IMR-90 (cell line): ENCODE measurements at regions not wholly inside any gene's neighbourhood (a gene's known extent, or its start where the extent isn't known, plus 50 kb on each side); places are given as distances from the start of the nearest gene placed in this dataset.

ENCODE experiments used
- ATAC-seq: fragments of 200-7000 bp; cut with Tn5 transposase; 2 replicates; pipeline ENCODE4 v1.9.1; 2020; ENCODE audit warnings: low read depth, mild to moderate bottlenecking, moderate library complexity
- BruUV-seq: library from RNA; stranded (reverse); fragments of 400-500 nt; replicated peaks from 2 replicates; lab custom pipeline; 2021; lab: Mats Ljungman, UMichigan
- CTCF ChIA-PET: fragments of 300-600 bp; formaldehyde crosslinking; extraction: SDS; loops from one replicate; lab custom pipeline; 2021; ENCODE audit warnings: antibody characterized with exemption; lab: Yijun Ruan, JAX
- POLR2A ChIA-PET: fragments of 300-600 bp; sonication (Branson Sonifier 250); formaldehyde crosslinking; loops from one replicate; lab custom pipeline; 2022; ENCODE audit warnings: antibody characterized with exemption; ENCODE audit not compliant: unreplicated experiment; lab: Charles Lee
- DNase-seq: peaks from one replicate; pipeline ENCODE4 v3.0.0; 2013
- H2AFZ ChIP-seq: replicated peaks from 2 replicates; pipeline ENCODE3; 2013; ENCODE audit warnings: low read length, mild to moderate bottlenecking; ENCODE audit not compliant: poor library complexity
- H2AK5ac ChIP-seq: 2 replicates; pipeline ENCODE4 v1.6.1; 2013; ENCODE audit warnings: low read depth, low read length, inconsistent platforms
- H2AK9ac ChIP-seq: replicated peaks from 2 replicates; pipeline ENCODE3; 2013; ENCODE audit warnings: mild to moderate bottlenecking, low read depth, low read length, moderate library complexity; ENCODE audit not compliant: poor library complexity
- H2BK120ac ChIP-seq: 2 replicates; pipeline ENCODE4 v1.6.1; 2013; ENCODE audit warnings: low read depth, low read length, inconsistent platforms
- H2BK15ac ChIP-seq: 3 replicates; pipeline ENCODE4 v1.6.1; 2013; ENCODE audit warnings: low read depth, low read length, inconsistent platforms
- H2BK20ac ChIP-seq: 2 replicates; pipeline ENCODE4 v1.6.1; 2013; ENCODE audit warnings: low read depth, mild to moderate bottlenecking, inconsistent platforms, low read length, moderate library complexity
- H2BK5ac ChIP-seq: 2 replicates; pipeline ENCODE4 v1.6.1; 2013; ENCODE audit warnings: mild to moderate bottlenecking, low read depth, low read length, inconsistent platforms; ENCODE audit not compliant: poor library complexity, severe bottlenecking
- H3K14ac ChIP-seq: replicated peaks from 2 replicates; pipeline ENCODE4 v1.6.1; 2013; ENCODE audit warnings: low read depth, low read length, inconsistent platforms
- H3K18ac ChIP-seq: 2 replicates; pipeline ENCODE4 v1.6.1; 2013; ENCODE audit warnings: low read depth, low read length, control low read depth
- H3K23ac ChIP-seq: 2 replicates; pipeline ENCODE4 v1.6.1; 2013; ENCODE audit warnings: low read depth, low read length, inconsistent platforms
- H3K27ac ChIP-seq: 2 replicates; pipeline ENCODE4 v1.5.1; 2013; ENCODE audit warnings: mild to moderate bottlenecking, control low read depth, low read length; ENCODE audit not compliant: insufficient read depth
- H3K27me3 ChIP-seq: 2 replicates; pipeline ENCODE4 v1.6.1; 2013; ENCODE audit warnings: low read length; ENCODE audit not compliant: control insufficient read depth, insufficient read depth
- H3K36me3 ChIP-seq: 2 replicates; pipeline ENCODE4 v1.6.1; 2013; ENCODE audit warnings: low read length, mixed read lengths; ENCODE audit not compliant: control insufficient read depth, insufficient read depth
- H3K4ac ChIP-seq: 2 replicates; pipeline ENCODE4 v1.6.1; 2013; ENCODE audit warnings: low read depth, low read length, inconsistent platforms
- H3K4me1 ChIP-seq: 2 replicates; pipeline ENCODE4 v1.6.1; 2013; ENCODE audit warnings: low read length, mixed read lengths; ENCODE audit not compliant: control insufficient read depth, insufficient read depth
- H3K4me2 ChIP-seq: 2 replicates; pipeline ENCODE4 v1.6.1; 2013; ENCODE audit warnings: low read depth, mild to moderate bottlenecking, control low read depth, low read length, moderate library complexity
- H3K4me3 ChIP-seq: 2 replicates; pipeline ENCODE4 v1.5.1; 2013; ENCODE audit warnings: low read depth, mild to moderate bottlenecking, control low read depth, low read length, moderate library complexity; ENCODE audit not compliant: insufficient read depth
- H3K56ac ChIP-seq: 2 replicates; pipeline ENCODE4 v1.6.1; 2013; ENCODE audit warnings: low read length, inconsistent platforms; ENCODE audit not compliant: insufficient read depth; ENCODE audit errors: extremely low read depth
- H3K79me1 ChIP-seq, 2 experiments: 2 replicates each; pipeline ENCODE4 v1.6.1; 2013; ENCODE audit warnings: low read length in 2 of 2, inconsistent platforms in 1 of 2, low read depth in 1 of 2
- H3K9ac ChIP-seq: 2 replicates; pipeline ENCODE4 v1.6.1; 2013; ENCODE audit warnings: low read depth, low read length, control low read depth
- H3K9me1 ChIP-seq: 2 replicates; pipeline ENCODE4 v1.6.1; 2013; ENCODE audit warnings: low read length, inconsistent platforms; ENCODE audit not compliant: insufficient read depth
- H3K9me3 ChIP-seq: 2 replicates; pipeline ENCODE4 v1.6.1; 2013; ENCODE audit warnings: low read length; ENCODE audit not compliant: control insufficient read depth, insufficient read depth
- H4K20me1 ChIP-seq: 2 replicates; pipeline ENCODE4 v1.6.1; 2013; ENCODE audit warnings: low read length, inconsistent platforms; ENCODE audit not compliant: insufficient read depth
- H4K5ac ChIP-seq: 2 replicates; pipeline ENCODE4 v1.6.1; 2013; ENCODE audit warnings: mild to moderate bottlenecking, low read depth, low read length, control low read depth
- H4K8ac ChIP-seq, 2 experiments: 2 replicates each; pipeline ENCODE4 v1.6.1; 2013; ENCODE audit warnings: low read depth in 2 of 2, low read length in 2 of 2, control low read depth in 1 of 2, inconsistent platforms in 1 of 2
- H4K91ac ChIP-seq: 2 replicates; pipeline ENCODE4 v1.6.1; 2013; ENCODE audit warnings: low read depth, low read length, inconsistent platforms; ENCODE audit not compliant: insufficient read depth
- BHLHE40 ChIP-seq: fragments of 150-350 bp; IDR thresholded peaks from 2 replicates; pipeline ENCODE4 v1.6.1; 2016; ENCODE audit warnings: mild to moderate bottlenecking, low read depth, low read length
- CEBPB ChIP-seq: IDR thresholded peaks from 2 replicates; pipeline ENCODE4 v1.6.1; 2012; ENCODE audit warnings: low read depth, low read length, improper control_type of control experiment
- CHD1 ChIP-seq: IDR thresholded peaks from 2 replicates; pipeline ENCODE4 v1.6.1; 2012; ENCODE audit warnings: low read depth, low read length, improper control_type of control experiment
- ELK1 ChIP-seq: fragments of 150-350 bp; IDR thresholded peaks from 2 replicates; pipeline ENCODE4 v1.6.1; 2016; ENCODE audit warnings: low read depth, mild to moderate bottlenecking, low read length, moderate library complexity, borderline replicate concordance
- FOS ChIP-seq: fragments of 150-350 bp; IDR thresholded peaks from 2 replicates; pipeline ENCODE4 v1.6.1; 2016; ENCODE audit warnings: low read depth, low read length
- MAFK ChIP-seq: IDR thresholded peaks from 2 replicates; pipeline ENCODE4 v1.6.1; 2012; ENCODE audit warnings: low read depth, low read length, improper control_type of control experiment
- MAZ ChIP-seq: IDR thresholded peaks from 2 replicates; pipeline ENCODE4 v1.6.1; 2012; ENCODE audit warnings: low read depth, mild to moderate bottlenecking, low read length, improper control_type of control experiment, moderate library complexity, borderline replicate concordance
- MXI1 ChIP-seq: IDR thresholded peaks from 2 replicates; pipeline ENCODE4 v1.6.1; 2012; ENCODE audit warnings: low read depth, mild to moderate bottlenecking, low read length, moderate library complexity, borderline replicate concordance
- POLR2A ChIP-seq: IDR thresholded peaks from 2 replicates; pipeline ENCODE4 v1.6.1; 2012; ENCODE audit warnings: mild to moderate bottlenecking, low read depth, low read length
- RAD21 ChIP-seq: IDR thresholded peaks from 2 replicates; pipeline ENCODE4 v1.6.1; 2012; ENCODE audit warnings: low read length, improper control_type of control experiment
- RCOR1 ChIP-seq: IDR thresholded peaks from 2 replicates; pipeline ENCODE4 v1.6.1; 2012; ENCODE audit warnings: mild to moderate bottlenecking, low read length, improper control_type of control experiment; ENCODE audit not compliant: insufficient replicate concordance
- USF2 ChIP-seq: fragments of 150-350 bp; IDR thresholded peaks from 2 replicates; pipeline ENCODE4 v1.6.1; 2017; ENCODE audit warnings: mild to moderate bottlenecking, antibody characterized with exemption, low read length, low read depth
- WGBS, 2 experiments: methylation state at CpG; one replicate each; pipeline versions ENCODE4 v1.1.5 to v1.1.7; 2013; ENCODE audit warnings: missing lambda C conversion rate in 2 of 2; ENCODE audit not compliant: insufficient read length in 1 of 2; ENCODE audit errors: extremely low coverage in 2 of 2; 5-methylcytosine and 5-hydroxymethylcytosine counted together
- dilution Hi-C: fragments of 300-500 bp; cut with HindIII; formaldehyde crosslinking; loops from one replicate; pipeline ENCODE4 v1.14.3; 2018; ENCODE audit warnings: low sequenced_read_pairs; ENCODE audit not compliant: unreplicated experiment
- in situ Hi-C: fragments of 300-500 bp; cut with MboI; formaldehyde crosslinking; loops from 3 replicates; pipeline ENCODE4 v1.14.3; 2019; ENCODE audit warnings: low sequenced_read_pairs, inconsistent platforms, mixed read lengths
- intact Hi-C: fragments of 100-400 bp; cut with micrococcal nuclease; formaldehyde crosslinking; loops from 2 replicates; pipeline ENCODE4 v1.10.0; 2022

- Histone ChIP-seq H4K91ac (peak overlapping the region; percentile 100), H3K56ac (peak overlapping the region; percentile 78), H3K9me1 (peaks cover 17% of the 10 kb centered on the region), H3K9me3 (peaks cover 2% of the 10 kb centered on the region; the same call in 1 of the 2 replicates), H3K79me1 (no peaks in the 10 kb centered on the region), H2BK120ac (peak overlapping the region; percentile 100), H4K20me1 (no peaks in the 10 kb centered on the region), H2AK5ac (peak overlapping the region; percentile 97), H2BK5ac (peak overlapping the region; percentile 94), H3K23ac (peak overlapping the region; percentile 80), H3K4me3 (no peak overlapping the region), H2AFZ (peak overlapping the region; percentile 71), H3K27ac (peak overlapping the region; percentile 91), H2AK9ac (peak overlapping the region; percentile 59), H3K4me1 (peaks cover 18% of the 10 kb centered on the region), H2BK20ac (peak overlapping the region; percentile 98), H3K27me3 (no peaks in the 10 kb centered on the region), H4K8ac (peak overlapping the region; percentile 95 to 99), H3K4me2 (no peak overlapping the region), H4K5ac (peak overlapping the region; percentile 100), H3K36me3 (no peaks in the 10 kb centered on the region), H3K4ac (peak overlapping the region; percentile 100), H3K18ac (peak overlapping the region; percentile 96), H3K14ac (peak overlapping the region; percentile 97), H3K9ac (no peak overlapping the region), H2BK15ac (peak overlapping the region; percentile 100; the same call in 2 of the 3 replicates)
- ChIA-PET POLR2A (interaction anchor here (0.5 to 1.2 kb wide), 4 partner anchors 10 to 149 kb away, joined by 3 to 8 read pairs (median 6); partner anchors contain the start of gene RNF182), CTCF (interaction anchor here (1.1 to 2.7 kb wide), 3 partner anchors 11 to 126 kb away, joined by 5 to 9 read pairs (median 6); no protein-coding TSS in a partner anchor)
- DNase-seq (peak; percentile 96), ATAC-seq (peak; percentile 71)
- TF ChIP-seq MXI1 = peak; percentile 95
- TF ChIP-seq CHD1 = no peak
- peak; percentile 61; the same call in 1 of the 2 replicates for TF ChIP-seq FOS
- no peak for TF ChIP-seq RCOR1
- TF ChIP-seq USF2 = peak; percentile 57
- TF ChIP-seq POLR2A = no peak
- TF ChIP-seq MAZ = peak; percentile 19; the same call in 1 of the 2 replicates
- no peak for TF ChIP-seq MAFK
- TF ChIP-seq ELK1 = no peak
- no peak for TF ChIP-seq CEBPB
- TF ChIP-seq BHLHE40 = peak; percentile 44; the same call in 1 of the 2 replicates
- no peak for TF ChIP-seq RAD21
- WGBS, 2 experiments = no CpG with 5 or more reads among the region's 14 CpGs
- dilution Hi-C loops = no loop called here
- intact Hi-C loops = loop anchor here (5.0 kb wide), 1 partner anchor 113 kb away; the partner anchor contains the start of gene RNF182
- in situ Hi-C loops = no loop called here
- no TSS peak for BruUV-seq
Measured at GRCh38 chr6:14035071-14035847, 82.3 kb upstream of the CD83 start.
